Fibroblast of the aortic adventitia (primary cell): ENCODE measurements at regions not wholly inside any gene's neighbourhood (a gene's known extent, or its start where the extent isn't known, plus 50 kb on each side); places are given as distances from the start of the nearest gene placed in this dataset.

Source experiments
- DNase-seq: peaks from one replicate; pipeline ENCODE4 v3.0.0-alpha.2; 2010; ENCODE audit warnings: low read depth
- H3K4me3 ChIP-seq: 2 replicates; pipeline ENCODE4 v1.5.1; 2011; ENCODE audit warnings: low read depth, mild to moderate bottlenecking, control low read depth, low read length, moderate library complexity
- CTCF ChIP-seq: IDR thresholded peaks from 2 replicates; pipeline ENCODE4 v1.5.1; 2011; ENCODE audit warnings: mild to moderate bottlenecking, low read length, control low read depth, inconsistent platforms; ENCODE audit not compliant: insufficient read depth

DNA sequence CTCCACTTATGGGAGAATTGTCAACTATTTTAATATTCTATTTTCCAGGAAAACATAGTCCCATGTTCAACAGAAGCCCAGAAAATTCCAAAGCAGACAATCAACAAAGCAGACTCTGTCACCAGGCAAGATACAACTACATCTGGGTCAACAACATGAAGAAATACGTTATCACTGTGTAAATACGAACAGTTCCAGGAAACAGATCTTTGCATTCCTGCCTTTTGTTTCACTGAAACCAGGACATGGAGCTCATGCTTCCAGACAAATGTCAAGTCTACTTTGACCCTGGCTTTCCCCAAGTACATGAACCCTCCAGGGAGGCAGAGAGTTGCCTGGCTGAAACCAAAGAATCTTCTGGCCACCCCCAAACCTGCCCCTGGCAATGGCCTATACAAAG is 106.7 kb downstream of the SETD4 start:
- TF ChIP-seq CTCF, result no peak

DNA sequence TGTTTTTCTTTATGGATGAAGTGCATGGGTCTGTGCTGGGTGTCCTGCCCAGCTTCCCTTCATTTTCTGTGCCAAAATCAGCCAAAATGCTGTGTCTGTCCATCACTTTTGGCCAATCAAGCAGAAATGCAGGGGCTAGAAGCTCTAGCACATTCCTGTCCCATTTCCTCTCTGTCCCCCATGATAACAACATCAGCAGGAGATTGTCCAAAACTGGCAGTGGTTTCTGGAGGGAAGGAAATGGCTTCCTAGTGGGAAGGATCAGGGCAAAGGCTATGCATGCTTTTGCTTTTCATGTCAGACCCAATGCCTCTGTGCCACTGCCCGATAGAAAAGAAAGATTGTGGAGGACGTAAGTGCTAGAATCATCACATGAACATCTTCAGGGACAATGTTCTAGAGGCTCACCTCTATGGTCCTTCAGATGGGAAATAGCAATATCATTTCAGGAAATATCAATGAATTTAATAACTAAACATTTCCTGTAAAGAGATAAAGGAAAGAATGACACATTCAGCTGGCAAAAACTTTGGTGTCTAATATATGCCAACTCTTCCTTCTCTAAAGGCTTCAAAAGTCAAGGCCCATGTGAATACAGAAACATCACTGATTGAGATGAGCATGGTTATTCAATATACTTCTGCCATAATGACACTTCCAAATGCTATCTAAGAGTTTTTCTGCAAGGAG is 107.5 kb downstream of the SETD4 start:
- H3K4me3 ChIP-seq, result no peak overlapping the region
- DNase-seq, result no peak
- TF ChIP-seq CTCF, result no peak

More for the DNA sequence above, 106.7 kb downstream of the SETD4 start:
- no peak overlapping the region for H3K4me3 ChIP-seq
- DNase-seq, result peak; percentile 54

GRCh38 chr21:35948982-35949381 is 111.3 kb downstream of the SETD4 start:
- DNase-seq, result no peak
- H3K4me3 ChIP-seq, result no peak overlapping the region
- no peak for TF ChIP-seq CTCF

DNA sequence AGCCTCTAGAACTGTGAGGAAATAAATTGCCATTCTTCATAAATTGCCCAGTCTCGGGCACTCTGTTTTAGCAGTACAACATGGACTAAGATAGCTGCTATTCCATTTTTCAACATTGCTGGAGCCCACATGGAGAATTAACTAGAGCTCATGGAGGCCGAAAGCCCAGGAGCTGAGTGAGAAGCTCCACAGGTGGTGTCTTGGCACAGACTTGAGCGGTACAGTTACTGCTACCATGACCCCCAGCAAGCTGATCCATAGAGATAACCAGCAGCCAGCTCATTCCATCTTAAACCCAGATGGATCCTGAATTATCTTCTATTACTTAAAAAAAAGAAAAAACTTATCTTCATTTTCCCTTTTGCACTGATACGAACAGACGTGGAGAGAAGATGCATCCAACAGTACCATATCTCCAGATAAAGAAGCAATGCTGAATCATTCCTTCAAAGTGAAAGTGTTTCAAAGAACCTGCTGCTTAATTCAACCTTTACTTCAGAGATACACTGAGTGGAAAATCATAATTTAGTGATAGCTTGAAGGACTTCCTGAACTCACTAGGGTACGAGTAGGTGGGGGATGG is 115.1 kb downstream of the SETD4 start:
- no peak overlapping the region for H3K4me3 ChIP-seq
- TF ChIP-seq CTCF, result no peak
- no peak for DNase-seq

- TF ChIP-seq CTCF, result no peak
- DNase-seq, result no peak
Measured at GRCh38 chr21:35943752-35944151, 116.6 kb downstream of the SETD4 start.

DNA sequence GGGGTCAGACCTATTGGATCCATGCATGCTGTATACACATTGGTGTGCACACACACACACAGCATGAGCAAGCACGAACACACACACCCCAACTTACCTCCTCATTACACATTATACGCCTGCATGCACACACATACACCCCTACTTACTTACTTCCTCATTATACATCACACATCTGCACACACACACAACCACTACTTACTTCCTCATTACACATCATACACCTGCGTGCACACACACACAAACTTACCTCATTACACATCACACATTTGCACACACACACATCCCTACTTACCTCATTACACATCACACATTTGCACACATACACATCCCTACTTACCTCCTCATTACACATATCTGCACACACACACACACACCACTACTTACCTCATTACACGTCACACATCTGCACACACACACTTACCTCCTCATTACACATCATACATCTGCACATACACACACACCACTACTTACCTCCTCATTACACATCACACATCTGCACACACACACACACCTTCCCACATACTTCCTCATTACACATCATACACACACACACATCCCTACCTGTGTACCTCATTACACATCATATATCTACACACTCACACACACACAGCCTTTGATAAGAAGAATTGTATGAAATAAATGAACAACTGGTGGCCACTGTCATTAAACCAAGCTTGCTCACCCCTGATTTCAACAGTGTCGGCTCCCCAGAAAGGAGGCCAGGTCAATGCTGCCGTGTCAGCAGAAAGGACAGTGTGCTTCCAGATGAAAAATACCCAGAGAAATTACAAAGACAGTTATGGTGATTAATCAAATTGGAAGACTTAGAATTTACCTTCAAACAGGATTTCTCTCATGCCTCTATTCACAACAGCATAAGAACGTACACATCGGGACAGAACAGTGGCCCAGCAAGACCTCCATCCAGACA is 117.8 kb downstream of the SETD4 start:
- DNase-seq, result no peak
- no peak for TF ChIP-seq CTCF
- no peak overlapping the region for H3K4me3 ChIP-seq

More at GRCh38 chr21:35943752-35944151, 116.6 kb downstream of the SETD4 start:
- no peak overlapping the region for H3K4me3 ChIP-seq
